Activated CD8-positive, alpha-beta memory T cell treated with anti-CD3 and anti-CD28 coated beads for 24 hours (primary cell): ENCODE measurements at regions not wholly inside any gene's neighbourhood (a gene's known extent, or its start where the extent isn't known, plus 50 kb on each side); places are given as distances from the start of the nearest gene placed in this dataset.

Experiments used
- DNase-seq: peaks from one replicate; pipeline ENCODE4 v3.0.0-alpha.2; 2020

DNA sequence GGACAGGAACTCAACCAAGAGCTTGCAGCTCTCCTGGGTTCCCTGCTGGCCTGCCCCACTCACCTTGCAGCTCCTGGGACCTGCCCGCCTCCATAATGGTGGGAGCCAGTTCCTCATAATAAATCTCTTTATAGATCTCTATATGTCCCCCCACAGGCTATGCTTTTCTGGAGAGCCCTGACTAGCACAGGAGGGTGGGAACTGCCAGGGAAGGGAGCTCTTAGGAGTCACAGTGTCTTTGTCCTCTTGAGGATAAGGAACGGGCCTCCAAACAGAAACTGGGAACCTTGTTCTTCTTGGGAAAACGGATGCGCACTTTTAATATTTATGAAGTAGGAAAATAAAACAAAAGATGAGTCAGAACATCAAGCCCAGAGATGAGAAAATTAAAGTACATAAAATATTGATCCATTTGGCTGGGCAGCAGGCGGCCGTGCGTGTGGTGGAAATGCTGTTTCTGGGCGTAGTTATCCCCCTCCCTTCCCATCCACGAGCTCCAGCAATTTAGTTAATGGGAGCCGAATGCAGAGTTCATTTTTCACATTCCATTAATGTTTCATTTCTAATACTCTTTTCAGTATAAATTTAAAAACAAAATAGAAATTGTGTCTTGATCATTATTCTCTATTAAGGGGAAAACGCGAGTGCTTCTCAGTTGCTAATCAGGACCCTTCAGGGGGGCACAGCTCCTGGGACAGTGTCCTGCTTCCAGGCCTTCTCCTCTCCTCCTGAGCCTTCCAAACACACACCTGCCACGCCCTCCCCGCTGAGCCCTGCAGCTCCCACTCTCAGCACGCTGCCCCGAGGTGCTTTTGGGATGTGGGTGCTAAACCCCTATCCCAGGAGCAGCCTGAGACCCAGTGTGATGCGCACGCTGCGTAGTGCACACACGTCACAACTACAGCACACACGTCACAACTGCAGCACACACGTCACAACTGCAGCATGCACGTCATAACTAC lies 323.3 kb upstream of the AJAP1 start:
- no peak for DNase-seq

DNA sequence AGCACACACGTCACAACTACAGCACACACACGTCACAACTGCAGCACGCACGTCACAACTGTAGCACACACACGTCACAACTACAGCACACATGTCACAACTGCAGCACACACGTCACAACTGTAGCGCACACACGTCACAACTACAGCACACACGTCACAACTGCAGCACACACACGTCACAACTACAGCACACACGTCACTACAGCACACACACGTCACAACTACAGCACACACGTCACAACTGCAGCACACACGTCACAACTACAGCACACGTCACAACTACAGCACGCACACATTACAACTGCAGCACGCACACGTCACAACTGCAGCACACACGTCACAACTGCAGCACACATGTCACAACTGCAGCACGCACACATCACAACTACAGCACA lies 322.6 kb upstream of the AJAP1 start:
- DNase-seq: no peak

DNA sequence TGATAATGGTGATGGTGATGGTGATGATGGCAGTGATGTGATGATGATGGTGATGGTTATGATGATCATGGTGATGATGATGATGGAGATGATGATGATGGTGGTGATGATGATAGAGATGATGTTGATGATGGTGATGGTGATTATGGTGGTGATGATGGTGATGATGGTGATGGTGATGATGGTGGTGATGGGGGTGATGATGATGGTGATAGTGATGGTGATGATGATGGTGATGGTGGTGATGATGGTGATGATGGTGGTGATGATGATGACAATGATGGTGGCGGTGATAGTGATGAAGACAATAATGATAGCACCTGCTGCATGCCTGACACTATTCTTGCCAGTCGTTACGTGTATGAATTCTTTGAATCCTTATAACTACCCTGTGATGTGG lies 317.9 kb upstream of the AJAP1 start:
- no peak for DNase-seq

DNA sequence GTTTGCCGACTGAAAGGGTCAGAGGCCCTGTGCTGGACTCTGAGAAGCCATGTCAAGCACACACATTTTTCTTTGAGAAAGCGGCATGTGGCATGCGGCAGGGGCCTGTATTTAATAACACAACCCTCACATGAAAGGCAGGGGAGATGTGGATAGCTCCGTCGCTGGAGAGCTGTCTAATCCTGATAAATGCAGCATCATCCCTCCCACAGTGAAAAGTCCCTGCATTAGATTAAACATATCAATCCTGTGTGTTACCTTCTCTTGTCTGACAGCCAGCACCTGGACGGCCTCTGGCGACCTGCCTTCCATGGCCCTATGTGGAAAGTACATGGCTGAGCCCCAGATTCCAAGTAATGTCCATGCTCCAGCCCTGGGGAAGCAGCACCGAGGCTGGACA lies 313.0 kb upstream of the AJAP1 start:
- no peak for DNase-seq

DNA sequence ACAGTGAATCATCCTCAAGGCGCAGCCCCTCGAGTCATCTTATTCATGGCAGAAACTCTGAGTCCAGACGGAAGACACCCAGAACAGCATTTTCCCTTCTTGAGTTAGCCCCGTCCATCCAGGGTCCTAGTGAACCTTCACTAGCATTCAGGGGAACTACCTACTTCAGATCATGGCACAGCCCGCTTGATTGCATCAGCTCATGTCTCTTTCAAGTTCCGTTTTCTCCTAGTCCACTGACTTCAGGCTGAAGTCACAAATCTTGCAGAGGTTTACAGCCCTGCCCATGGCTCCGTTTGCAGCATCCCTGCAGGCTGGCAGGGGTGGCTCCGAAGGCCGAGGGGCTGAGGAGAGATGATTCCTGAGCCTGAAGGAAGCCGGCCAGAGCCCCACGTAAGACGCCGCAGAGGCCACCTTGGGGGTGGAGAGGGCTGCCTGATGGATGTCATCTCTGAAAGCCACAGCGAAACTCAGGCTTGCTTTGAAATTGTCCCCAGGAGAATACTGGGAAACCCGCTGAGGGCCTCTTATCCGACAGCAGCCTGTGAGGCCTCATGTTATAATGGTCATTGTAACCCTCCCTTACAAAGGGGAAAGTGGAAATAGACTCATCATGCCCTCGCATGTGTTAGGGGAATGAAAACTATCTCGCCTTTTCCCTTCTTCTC lies 310.2 kb upstream of the AJAP1 start:
- DNase-seq: no peak

DNA sequence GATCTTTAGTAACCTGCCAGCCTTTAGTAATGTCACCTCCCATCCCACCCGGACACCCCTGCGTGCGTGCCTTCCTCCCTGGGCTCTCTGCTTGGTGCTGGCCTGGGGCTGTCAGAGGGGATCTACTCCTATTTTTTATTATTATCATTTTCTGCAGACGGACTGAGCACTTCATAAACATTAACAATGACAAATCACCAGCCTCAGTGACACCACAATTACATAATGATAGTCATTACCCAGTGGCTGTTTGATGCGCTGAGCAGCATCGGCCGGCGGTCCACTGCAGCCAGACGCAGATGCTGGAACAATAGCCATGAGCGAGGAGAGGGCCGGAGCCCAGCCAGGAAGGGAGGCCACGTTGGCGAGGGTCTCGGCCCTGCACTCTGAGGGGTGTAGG lies 309.3 kb upstream of the AJAP1 start:
- no peak for DNase-seq

DNA sequence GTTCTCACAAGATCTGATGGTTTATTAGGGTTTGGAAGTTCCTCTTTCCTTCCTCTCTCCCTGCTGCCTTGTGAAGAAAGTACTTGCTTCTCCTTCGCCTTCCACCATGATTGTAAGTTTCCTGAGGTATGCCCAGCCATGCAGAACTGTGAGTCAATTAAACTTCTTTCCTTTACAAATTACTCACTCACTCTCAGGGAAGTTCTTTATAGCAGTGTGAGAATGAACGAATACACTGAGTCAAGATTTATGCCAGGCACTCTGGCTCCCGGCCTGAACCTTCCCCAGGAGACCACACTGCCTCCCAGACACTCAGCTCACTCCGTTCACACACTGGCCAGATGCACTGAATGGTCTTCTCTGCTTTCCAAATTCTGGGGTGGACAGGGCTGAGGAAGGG lies 308.3 kb upstream of the AJAP1 start:
- DNase-seq: no peak

DNA sequence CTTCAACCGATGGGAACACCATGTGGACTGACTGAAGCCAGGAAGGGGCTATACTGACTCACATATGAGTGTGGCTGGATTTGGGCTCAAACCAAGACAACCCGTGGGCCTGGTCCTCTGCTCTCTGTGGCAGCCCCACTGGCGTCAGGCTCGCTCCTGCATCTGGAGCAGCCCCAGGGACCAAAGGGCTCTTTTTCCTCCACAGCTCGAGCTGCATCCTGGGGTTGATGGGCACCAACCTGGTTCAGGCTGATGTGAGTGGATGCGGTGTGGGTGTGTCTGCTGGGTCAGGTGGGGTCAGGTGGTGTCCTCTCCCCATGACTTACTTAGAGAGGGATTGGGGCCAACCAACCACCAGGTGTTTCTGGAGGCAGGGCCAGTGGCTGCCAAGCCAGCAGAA lies 303.0 kb upstream of the AJAP1 start:
- no peak for DNase-seq

DNA sequence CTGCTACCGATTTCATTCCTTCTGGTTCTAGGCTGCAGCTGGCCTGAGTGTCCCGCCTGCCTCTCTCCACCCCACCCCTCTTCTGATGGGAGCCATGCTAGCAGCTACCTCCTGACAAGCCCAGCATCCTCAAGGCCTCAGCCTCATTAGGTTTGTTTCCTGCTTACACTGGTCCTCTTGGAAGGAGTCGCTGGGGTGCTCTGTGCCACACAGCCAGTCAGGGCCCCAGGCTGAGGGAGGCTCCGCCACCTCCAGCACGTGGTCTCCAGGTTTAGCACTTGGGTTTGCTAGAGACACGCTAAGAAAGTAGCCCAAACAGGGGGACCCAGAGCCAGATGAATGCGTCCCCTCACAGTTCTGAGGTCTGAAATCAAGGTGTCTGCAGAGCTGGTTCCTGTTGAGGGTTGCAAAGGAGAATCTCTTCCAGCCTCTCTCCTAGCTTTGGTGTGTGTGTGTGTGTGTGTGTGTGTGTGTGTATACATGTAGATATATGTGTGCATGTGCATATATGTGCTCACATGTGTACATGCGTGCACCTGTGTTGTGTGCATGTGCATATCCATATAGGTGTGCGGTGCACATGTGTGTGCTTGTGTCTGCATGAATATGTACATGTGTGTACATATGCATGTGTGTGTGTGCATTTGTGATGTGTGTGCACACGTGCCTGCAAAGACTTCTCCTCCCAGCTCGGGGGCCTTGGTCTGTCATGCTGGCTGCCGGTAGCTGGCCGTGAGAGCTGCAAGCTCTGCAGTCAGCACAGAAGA lies 301.1 kb upstream of the AJAP1 start:
- no peak for DNase-seq

DNA sequence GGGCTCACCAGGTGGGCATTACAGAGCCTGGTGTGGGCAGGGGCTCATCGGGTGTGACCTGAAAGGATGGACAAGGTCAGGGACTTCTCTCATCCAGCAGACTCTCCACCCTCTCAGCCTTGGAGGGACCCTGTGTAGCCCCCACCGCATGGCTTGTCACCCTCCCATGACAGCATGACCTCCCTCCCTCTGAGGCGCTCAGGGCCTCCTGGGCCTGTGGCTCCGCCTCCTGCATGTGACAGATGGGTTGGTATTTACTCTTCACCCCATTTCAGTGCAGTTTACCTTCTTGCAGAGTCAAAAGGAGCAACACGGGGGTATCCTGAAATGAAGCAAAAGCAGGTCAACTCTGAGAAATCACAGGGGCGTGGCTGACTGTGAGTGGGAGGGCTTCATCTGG lies 298.6 kb upstream of the AJAP1 start:
- no peak for DNase-seq

DNA sequence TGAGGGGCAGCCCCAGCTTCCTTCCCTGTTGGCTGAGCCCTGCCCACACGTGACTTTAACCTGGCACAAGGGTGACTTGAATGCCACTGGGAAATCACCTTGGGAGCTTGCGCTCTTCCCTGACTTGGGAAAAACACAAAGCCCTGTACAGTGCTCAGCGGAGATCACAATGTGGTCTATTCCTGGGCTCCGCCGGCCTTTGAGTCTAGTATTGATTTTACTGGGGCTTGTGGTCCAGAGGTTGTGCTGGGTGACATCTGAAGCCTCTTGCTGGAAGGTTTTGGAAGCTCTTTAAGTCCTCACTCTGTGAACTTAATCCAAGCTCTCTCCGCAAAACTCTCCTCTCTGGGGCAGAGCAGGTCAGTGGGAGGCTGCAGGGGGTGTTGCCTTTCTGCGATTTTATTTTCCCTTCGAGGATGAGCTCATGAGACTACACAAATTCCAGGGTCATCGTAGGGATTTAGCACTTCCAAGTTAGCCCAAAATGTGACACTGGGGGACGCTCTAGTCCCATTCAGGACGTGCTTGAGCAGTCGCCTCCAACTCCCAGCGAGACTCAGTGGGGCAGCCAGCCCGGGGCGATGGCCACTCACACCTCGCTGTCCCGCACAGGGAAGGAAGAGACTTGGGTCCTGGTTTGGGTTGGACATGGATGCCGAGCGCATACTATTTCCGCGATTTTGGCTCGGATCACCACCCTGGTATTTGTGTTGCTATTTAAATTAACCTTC lies 291.9 kb upstream of the AJAP1 start:
- no peak for DNase-seq

DNA sequence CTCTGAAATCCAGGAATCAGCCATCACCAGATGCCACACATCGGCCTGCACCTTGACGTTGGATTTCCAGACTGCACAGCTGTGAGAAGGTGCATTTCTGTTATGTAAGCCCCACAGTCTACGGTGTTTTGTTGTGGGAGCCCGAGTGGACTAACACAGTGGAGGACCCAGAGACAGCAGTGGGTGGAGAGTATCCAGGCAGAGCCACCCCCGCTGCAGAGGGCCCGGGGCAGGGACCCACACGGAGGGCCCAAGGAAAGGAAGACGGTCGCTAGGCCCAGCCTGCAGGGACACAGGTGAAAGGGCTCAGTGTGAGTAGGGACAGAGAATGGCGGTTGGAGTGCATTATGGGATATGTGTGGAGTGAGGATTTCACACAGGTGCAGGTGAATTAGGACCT lies 288.3 kb upstream of the AJAP1 start:
- DNase-seq: no peak

DNA sequence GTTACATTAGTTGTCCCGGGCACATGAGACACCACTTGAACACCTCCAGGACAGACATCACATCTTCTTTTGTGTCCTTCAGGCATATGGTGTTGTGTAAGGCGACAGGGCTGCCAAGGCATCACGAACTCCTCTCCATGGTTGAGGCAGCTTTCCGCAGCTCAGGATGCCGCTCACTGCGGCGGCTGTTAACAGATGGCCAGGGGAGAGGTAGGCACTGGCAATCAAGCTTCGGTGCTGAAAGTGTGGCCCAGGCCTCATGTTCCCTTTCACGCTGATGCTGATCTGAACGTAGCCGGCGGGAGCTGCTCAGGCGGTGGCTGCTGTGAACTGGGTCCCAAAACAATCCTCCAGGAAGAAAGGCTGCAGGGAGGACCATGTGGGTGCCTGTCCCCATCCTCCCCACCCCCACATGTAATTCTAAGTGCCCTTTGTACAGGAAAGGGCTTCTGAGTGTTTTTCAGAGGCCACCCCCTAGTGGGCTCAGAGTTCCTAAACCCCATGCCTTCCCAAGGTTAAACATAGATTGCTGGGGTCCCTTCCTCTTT lies 287.1 kb upstream of the AJAP1 start:
- no peak for DNase-seq

DNA sequence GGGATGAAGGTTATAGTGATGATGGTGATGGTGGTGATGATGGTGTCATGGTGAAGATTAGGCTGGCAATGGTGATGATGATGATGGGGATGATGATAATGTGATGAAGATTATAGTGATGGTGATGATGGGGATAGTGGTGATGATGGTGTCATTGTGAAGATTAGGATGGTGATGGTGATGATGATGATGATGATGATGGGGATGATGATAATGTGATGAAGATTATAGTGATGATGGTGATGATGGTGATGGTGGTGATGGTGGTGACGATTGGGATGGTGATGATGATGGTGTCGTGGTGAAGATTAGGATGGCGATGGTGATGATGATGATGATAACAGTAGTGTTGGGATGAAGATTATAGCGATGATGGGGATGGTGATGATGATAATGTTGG lies 285.1 kb upstream of the AJAP1 start:
- no peak for DNase-seq

DNA sequence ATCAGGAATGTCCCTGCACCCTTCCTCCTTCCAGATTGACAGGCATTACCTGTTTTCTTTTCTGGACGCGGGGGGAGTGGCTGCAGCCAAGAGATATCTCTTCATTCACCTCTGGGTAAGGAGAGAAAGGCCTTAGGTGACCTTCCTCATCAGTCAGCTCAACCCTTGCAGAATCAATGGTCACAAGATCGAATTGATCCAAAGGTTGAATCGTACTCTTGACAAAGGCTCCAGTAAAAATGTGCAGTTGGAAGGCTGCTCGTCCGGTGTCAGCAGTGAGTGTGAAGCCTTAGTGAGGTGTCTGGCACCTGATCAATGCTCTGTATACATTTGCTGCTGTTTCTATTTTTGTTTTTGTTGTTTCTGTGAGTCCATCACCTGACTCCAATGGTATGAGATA lies 282.6 kb upstream of the AJAP1 start:
- DNase-seq: no peak

DNA sequence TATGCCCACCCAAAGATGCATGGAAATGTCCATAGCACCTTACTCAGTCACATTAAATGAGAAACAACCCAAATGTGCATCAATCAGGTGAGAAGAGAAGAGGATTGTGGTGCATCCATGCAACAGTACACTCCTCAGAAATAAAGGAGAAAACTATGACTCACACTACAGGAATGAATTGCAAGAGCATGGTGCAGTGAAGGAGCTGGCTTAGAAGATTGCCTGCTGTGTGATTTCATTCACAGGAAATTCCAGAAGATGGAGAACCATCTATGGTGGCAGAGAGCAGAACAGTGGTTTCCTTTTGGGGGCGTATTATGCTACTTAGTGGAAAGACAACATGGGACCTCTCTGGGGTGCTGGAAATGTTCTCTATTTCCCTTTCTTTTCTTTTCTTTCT lies 278.6 kb upstream of the AJAP1 start:
- no peak for DNase-seq

DNA sequence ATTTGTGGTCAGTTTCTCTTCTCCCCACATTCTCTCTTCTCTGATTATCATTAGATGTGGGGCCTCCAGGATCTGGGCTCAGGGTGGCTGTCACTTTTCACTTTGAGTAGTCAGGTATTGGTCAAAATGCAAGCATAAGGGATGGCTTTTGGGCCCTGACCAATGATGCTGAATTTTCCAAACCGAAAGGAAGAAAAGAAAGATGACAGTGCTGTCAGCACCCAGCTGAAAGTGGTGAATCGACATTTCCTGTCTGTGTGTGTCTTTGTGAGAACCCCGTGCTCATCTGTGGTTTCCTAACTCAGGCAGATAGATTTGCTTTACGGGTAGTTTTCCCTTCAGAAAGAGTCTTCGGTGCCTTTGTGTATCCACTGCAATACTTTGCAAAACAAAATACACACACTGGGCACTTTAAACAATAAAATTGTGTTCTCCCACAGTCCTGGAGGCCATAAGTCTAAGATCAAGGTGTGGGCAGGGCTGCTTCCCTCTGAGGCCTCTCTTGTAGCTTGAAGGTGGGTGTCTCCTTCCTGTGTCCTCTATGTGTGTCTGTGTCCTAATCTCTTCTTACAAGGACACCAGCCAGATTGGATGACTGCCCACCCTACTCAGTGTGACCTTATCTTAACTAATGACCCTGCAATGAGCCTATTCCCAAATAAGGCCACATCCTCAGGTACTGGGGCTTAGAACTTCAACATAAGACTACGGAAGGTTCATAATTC lies 274.8 kb upstream of the AJAP1 start:
- DNase-seq: no peak

DNA sequence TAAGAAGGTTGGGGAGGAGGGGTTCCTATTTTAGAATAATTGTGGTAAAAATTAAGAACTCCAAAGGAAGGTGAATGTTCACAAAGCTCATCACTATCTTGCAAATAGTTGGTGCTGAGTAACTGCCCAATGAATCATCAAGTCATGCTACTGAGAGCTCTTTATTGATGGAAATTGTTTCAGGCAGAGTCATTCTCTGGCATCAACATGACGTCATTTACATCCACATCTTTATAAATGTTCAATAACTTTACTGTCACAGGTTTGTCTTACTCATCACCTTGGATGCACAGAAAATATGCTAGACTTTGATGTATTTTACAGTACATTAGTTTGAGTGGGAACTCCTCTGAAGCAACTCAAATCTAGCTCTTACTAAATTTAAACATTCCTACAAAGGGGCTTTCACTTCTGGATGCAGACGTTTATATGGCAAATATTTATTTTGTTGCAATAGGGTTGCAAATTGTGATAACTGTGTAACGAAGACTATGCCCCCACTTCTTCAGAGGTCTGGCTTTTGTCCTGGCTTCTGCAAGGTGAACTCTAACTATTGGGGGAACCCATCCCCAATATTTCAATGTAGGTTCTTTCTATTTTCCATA lies 273.7 kb upstream of the AJAP1 start:
- DNase-seq: no peak

DNA sequence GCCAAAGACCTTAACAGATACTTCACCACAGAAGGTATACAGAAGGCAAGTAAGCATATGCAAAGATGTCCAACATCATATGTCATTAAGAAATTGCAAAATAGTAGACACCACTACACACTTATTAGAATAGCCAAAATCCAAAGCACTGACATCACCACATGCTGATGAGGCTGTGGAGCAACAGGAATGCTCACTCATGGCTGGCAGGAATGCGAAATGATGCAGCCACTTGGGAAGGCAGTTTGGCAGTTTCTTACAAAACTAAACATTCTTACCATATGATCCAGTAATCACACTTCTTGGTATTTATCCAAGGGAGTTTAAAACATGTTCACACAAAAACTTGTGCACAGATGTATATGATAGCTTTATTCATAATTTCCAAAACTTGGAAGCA lies 261.2 kb upstream of the AJAP1 start:
- no peak for DNase-seq

DNA sequence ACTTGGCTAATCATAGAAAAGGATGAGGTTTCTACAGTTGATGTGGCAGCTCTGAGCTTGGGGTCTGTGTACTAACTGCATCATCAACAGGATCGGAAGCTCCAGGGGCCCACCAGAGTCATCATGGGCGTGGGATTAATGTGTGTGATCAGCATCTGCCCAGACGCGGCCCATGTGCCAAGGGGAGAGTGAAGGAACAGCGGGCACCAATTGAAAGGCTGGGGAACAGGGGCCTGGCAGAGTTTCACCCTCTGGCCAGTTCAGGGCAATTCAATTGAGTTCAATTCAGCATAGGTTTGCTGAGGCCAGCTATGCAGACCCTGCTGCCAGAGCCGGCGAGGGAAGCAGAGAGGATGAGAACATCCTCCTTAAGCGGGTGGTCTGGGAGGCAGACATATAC lies 260.0 kb upstream of the AJAP1 start:
- DNase-seq: no peak

DNA sequence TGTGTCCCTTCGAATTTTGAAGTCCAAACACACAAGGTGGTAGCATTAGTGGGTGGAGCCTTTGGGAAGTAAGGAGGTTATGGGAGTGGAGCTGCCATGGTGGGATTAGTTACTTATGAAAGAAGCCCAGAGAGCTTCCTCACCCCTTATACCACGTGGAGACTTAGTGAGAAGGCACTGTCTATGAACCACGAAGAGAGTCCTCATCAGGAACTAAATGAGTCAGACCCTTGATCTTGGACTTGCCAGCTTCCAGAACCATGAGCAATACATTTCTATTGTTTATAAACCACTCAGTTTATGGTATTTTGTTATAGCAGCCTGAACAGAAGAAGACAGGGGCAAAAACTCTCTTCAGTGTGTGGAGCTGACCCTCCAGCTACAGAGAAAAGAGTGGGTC lies 259.3 kb upstream of the AJAP1 start:
- no peak for DNase-seq

DNA sequence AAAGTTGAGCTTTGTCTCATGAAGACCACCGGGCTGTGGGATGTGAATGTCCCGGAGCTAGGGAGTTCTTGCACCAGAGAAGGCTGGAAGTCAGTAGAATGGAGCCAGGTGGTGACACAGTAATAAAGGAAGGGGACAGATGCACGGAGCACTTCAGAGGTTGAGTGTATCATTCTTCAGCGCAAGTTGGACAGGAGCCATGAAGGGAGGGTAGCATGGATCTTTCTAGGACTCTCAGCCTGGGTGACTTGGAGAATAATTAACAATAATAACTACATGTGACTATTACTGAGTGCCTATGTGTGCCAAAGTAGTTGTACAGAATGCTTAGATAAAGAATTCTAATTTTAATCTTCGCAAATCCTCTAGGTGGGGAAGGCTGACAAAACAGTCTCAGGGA lies 258.7 kb upstream of the AJAP1 start:
- DNase-seq: no peak
